ENCODE measurements at regions not wholly inside any gene's neighbourhood (a gene's known extent, or its start where the extent isn't known, plus 50 kb on each side); places are given as distances from the start of the nearest gene placed in this dataset.

DNA sequence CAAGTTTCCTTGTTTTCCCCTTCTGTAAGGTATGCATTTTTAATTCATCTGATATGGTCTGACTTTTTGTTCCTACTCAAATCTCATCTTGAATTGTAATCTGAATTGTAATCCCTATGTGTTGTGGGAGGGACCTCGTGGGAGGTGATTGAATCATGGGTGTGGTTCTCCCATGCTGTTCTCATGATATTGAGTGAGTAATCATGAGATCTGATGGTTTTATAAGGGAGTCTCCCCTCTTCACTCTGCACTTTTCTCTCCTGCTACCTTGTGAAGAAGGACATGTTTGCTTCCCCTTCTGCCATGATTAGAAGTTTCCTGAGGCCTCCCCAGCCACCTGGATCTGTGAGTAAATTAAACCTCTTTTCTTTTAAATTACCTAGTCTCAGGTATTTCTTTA lies 476.1 kb downstream of the LPIN1 start:
- no peak for DNase-seq

DNA sequence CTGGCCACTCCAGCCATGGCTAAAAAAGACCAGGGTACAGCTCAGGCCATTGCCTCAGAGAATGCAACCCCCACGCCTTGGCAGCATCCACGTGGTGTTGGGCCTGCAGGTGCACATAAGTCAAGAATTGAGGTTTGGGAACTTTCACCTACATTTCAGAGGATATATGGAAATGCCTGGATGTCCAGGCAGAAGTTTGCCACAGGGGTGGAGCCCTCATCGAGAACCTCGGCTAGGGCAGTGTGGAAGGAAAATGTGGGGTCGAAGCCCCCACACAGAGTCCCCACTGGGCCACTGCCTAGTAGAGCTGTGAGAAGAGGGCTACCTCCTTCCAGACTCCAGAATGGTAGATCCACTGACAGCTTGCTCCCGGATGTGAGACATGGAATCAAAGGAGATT lies 477.3 kb downstream of the LPIN1 start:
- DNase-seq, result no peak

DNA sequence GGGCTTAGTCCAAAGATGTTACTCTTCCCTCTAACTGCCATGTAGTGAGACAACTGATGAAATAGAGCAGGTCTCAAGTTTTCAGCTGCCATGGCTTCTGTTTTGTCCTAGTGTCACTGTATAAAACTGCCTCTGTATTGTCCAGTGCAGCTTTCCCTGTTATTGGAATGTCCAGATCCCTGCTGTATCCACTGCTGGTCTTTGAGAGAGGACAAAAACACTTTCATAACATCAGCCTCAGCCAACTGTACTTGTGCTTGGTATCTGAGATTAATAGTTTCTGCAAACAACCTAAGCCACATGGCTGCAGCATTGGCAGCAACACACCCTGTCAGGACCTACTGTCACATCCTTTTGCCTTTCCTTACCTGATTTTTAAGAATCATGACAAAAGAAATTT lies 480.2 kb downstream of the LPIN1 start:
- DNase-seq, result no peak

DNA sequence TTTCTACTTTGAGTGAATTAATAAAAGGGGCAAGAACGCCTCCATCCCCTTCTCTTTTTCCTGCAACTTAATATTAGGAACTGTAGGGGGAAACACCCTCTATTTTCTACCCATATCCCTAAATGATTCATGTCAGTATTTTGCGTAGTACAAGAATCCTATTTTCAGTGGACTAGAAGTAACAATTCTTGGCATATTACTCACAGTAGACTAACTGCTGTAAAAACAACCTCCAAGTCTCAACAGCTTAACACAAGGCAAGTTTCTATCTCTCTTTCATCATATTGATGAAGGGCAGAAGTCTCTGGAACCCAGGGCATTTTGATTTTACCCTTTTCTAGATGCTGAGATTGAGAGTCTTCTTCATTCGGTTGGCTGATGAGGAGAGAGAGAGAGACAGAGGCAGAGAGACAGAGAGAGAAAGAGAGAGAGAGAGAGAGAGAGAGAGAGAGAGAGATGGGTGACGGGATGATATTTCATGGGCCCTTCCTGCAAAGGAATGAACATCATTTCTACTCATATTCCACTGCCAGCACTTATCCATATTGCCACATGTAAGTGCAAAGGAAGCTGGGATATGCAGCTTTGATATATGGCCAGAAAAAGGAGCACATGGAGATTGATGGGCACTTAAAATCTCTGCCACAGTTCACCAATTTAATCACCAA lies 481.6 kb downstream of the LPIN1 start:
- DNase-seq, result no peak

DNA sequence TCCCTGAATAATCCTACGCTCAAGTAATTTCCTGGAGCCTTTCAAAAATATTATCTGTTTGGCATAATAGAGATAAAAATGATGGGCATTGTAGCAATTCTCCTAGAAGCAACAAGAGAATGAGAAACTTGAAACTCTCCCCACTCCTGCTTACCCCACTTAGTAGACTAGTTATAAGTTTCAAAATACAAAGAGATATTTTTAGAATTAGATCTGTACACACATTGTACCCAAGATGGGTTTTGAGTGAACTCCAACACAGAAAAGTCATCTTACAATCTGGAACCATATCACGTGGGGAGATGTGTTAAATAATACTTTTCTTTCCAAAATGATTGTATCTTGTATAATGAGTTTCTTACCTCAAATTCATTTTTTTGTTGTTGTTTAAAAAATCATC lies 484.9 kb downstream of the LPIN1 start:
- no peak for DNase-seq

DNA sequence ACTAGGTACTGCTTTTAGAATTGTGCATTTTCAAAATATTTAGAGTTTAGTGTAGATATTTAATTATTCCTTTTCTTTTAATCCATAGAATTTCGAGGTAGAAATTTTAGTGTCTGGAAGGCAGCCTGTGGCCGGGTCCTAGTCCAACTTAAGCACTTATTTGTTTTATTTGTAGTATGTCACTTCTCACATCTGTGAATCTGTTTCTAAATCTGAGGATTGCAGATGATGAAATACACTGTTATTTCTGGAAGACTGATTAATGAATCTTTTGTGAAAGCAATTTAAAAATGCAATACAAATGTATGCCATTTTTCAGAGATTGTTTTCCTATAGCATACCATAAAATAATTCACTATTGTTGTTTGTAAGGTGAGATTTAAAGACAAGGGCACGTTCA lies 483.9 kb upstream of the TRIB2 start:
- no peak for DNase-seq

DNA sequence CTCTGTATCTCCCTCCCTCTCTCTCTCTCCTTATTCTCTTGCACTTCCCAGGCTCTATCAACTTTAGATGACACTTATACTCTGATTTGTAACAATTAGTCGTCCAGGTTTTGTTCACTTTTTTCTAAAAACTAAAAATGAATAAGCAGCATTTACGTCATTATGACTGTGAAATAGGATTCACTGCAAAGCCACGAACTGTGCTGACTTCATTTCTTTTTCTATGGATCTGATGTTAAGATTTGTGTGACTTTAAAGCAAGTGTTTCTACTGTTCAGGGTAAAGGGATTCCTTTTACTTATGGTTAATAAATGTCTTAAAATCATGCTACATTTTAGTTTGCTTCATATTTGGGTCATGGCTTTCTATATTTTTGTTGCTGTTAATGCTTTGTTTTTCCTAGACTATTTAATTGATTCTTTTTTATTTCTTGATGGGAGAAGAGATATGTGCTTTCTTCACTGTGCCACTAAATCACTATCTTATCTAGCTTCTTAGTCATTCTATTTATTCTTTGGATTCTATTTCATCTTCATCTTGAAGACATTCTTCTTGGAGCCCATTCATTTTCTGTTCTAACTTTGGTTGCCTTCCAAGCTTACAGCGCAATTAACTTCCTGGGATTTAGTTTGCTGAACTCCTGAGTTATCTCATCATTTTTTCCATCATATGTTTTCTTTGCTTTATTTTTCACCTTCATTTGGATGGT lies 480.4 kb upstream of the TRIB2 start:
- no peak for DNase-seq

DNA sequence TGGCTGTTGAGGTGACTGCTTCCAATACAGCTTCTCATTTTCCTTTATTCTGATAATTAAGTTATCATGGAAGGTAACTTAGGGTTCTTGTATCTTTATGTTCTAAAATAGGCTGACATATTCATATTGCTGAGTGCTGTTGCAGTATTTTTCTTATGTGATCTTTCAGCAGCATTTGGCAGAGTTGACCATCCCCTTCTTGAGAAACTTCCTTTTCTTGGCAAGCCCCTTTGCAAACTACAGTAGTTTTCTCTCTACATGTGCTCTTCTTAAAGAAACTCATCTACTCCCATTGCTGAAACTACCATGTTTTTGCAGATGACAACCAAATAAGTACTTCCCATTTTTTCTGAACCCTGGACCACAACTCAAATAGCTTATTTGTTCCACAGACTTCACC lies 476.5 kb upstream of the TRIB2 start:
- DNase-seq, result no peak

DNA sequence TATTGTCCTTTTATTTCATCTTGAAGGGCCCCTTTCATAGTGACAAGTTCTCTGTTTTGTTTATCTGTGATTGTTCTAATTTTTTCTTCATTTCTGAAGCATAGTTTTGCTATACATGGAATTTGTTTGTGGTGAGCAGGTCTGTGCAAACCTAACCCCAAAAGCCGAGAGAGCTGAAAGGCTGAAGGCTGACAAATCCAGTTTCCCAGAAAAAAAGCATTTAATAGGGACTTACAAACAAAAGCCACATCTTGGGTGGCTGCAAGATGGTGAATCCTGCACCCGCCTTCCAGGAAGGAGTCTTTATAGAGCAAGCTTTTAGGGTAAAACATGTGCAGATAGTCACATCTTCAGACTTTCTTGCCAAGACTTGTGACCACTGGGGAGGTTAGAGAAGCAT lies 473.4 kb upstream of the TRIB2 start:
- DNase-seq, result no peak

DNA sequence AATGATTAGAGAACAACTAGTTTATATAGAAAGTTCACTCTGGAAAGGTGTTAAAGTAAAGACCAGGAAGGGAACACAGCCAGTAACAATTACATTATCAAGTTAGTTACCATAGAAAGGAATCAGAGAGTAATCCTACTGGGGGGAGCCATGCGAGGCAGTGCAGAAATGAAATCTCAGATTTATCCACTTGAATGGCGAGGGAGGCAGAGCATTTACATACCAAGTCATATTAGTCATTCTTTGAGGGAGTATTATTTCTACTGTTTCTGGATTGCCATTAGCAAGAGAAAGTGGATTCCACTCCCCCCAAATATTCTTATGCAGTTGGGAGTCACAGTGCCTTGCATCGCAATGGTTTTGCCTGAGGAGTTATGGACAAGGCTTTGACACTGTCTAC lies 472.7 kb upstream of the TRIB2 start:
- DNase-seq, result no peak

DNA sequence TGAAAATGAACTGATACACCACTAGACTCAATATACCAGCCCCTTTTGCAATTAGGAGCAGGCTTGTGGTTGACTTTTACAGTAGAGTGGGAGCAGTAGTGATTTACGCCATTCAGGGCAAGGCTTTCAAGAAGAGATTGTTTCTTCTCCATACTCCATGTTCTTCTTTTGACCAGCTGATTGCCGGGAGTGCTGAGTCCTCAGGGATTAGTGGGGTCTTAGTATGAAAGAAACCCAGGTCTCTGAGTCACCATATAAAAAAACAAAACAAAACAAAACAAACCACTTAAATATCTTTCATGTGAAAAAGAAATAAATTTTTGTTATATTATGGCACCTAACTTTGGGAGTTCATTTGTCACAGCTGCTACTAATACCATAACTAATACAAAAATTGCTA lies 465.6 kb upstream of the TRIB2 start:
- DNase-seq, result no peak

DNA sequence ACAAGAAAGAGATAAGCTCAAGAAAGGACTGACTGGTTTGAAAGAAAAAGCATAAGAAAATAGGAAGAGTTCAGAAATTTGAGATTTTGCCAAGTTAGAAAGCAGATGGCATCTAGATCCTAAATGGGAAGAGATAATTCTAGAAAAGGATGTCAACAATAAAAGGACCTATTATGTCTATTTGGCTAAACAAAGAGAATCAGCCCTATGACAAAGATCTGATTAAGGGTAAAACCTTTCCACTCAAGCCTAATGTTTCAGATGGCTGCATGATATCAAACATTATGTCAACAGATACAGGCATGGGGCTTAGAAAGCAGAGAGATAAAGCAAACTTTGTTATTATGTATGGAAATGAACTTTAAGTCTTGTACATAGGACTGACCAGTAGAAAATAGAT lies 465.0 kb upstream of the TRIB2 start:
- no peak for DNase-seq

DNA sequence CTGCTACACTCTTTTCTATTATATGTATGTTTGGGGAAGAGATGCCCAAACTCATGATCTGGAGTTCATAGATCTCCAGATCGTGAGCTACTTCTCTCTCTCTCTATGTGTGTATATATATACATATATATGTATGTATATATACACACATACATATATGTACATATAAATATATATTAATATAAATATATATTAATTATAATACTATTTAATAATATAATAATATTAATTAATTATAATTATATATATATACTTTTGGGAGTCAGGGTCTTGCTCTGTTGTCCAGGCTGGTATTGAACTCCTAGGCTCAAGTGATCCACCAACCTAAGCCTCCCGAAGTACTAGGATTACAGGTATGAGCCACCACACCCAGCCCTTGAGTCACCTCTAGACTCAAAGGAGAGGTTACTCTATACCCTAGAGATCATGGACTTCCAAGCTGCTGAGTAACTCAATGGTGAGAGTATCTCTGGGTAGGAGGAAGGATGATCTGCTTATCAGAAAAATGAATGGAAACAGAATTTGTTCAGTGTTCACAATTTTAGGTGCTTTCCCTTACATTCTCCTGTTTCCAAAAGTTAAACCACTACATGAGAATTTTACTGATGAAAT lies 463.5 kb upstream of the TRIB2 start:
- no peak for DNase-seq

DNA sequence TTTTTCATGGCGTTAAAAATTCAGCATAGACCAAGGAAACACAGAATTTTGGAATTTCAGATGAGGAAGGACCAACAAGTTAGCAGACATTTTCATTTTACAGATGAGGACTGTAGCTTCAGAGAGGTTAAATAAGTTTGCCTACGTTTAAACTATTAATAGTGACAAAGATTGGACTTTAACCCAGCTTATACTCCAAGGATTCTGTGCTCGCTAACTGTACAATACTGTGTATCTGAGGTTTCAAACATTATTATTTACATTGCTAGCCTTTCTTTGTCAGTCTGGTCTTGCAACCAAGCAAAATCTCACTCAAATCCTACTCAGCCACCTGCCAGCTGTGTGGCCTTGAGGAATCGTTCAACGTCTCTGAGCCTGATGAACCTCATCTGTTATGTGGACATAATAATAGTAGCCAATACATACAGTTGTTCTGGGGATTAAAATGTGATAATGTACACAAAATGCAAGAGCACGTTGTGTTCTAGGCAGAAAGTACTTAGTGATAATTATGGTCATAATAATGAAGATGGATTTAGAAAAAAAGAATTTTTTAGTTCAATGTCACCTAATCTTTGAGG lies 462.4 kb upstream of the TRIB2 start:
- DNase-seq, result no peak

DNA sequence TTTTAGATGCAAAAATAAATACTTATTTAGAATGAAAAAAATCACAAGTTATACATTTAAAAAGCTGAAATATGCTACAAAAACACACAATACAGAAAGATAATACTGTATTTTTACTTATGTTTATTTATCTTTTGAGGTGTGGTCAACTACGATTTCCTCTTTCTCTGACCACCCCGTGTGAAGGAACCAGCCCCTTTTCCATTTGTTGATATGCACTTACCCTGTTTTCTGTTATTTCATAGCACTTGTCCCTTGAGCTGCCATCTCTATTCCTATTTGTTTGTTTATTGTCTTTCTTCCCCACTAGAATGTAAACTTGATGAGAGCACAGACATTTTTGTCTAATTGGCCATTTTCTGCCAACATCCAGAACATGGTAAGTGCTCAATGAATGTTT lies 460.5 kb upstream of the TRIB2 start:
- DNase-seq, result no peak

DNA sequence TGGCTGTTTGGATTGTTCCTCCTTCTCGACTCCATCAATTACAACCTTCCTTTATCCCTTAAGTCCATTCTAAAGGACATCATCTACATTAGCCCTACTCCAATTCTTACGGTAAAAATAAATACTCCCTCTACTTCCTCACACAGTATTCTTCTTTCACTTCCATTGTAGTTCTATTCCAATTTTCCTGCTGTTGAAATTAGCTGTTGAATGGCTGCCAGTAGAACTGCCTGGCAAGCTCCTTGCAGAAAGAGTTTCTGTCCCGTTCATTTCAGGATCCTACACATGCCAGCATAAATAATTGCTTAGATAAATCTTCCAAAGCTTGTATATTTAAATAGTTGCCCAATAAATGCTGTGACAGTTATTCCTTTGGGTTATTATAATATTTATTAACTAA lies 459.3 kb upstream of the TRIB2 start:
- no peak for DNase-seq

DNA sequence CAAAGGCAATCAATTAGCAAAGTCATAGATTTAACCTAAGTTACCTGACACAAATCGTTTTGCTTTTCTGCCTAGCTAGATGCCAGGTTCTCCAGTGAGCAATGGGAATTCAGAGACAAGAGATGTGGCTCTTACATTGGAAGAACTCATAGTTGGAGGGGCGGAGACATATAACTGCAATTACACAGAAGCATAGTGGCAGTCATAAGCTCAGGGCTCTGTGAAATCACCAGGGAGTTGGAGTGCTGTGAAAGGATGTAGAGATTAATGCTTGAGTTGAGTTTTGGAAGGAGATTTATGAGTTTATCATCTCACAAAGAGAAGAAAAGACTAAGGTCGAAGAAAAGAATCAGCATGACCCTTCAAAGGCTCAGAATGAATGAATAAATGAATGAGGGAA lies 457.2 kb upstream of the TRIB2 start:
- no peak for DNase-seq

DNA sequence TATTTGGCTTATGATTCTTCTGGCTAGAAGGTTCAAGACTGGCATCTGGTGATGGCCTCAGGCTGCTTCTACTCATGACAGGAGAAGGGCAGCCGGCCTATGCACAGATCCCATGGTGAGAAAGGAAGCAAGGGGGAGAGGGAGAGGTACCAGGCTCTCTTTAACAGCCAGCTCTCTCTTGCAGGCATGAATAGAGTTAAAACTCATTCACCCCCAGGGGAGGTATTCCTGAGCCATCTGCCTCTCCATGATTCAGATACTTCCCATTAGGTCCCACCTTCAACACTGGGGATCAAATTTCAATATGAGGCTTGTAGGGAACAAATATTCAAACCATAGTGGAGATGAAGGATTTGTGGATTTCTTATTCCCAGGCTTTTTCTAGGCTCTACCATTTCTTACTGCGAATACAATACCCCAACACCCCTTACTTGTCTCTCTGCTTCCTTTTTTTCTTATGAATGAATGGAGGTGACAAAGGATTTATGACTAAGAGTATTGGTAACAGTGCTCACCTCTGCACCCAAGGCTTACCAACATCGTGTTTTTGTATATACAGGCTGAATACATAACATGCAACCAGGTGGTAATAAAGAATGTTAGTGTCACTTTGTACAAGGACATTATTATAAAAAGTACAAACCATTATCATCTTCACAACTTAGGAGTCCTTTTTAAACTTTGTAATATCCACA lies 454.6 kb upstream of the TRIB2 start:
- no peak for DNase-seq

DNA sequence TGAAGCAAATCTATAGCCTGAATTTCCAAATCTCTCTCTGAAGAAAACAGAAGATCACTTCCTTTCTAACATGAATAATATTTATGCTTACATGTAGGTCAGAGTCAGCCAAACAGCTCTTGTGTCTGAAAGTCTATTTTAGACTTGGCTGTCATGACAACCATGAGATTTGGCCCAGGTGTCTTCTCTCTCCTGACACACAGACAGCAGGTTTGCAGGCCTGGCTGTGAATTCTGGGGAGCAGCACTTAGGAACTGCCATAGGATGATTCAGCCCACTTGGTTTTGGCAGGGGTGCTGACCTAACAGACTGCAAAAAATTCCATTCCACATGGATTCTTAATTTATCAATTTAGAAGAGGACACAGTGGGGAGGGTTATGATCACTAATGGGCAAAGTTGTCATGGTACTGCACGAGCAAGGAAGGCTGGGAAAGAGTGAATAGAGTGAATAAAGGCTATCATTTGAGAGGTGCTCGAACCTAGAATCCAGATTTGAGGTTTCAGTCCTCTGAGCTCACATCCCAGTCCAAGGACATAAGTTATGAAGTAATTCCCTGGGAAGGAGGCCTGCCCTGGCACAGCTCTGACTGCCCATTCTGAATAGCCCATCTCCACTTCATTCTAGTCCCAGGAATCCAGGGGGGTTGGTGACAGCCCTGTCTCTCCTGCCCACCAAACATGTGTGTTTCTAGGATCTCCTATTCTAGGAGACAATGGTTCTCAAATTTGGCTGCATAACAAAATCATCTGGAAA lies 453.9 kb upstream of the TRIB2 start:
- no peak for DNase-seq

DNA sequence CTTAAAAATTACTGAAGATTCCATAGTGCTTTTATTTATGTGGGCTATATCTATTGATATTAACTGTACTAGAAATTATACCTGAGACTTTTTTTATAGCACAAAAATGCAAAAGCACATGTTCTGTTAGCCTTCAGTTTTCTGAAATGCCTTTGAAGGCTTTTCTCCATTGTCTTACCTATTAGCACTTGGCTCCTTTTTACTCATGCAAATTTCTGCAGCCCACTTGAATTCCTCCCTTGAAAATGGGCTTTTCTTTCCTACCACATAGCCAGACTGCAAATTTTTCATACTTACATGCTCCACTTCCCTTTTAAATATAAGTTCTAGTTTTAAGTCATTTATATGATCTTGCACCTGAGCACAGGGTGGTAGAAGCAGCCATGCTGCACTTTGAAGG lies 453.0 kb upstream of the TRIB2 start:
- no peak for DNase-seq

DNA sequence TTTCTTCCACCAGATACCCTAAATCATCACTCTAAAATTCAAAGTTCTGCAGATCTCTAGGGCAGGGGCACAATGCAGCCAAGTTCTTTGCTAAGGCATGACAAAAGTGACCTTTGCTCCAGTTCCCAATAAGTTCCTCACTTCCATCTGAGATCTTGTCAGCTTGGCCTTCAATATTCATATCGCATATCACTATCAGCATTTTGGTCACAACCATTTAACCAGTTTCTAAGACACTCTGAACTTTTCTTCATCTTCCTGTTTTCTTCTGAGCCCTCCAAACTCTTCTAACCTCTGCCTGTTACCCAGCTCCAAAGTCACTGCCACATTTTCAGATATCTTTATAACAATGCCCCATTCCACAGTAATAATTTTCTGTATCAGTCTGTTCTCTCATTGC lies 452.6 kb upstream of the TRIB2 start:
- no peak for DNase-seq

DNA sequence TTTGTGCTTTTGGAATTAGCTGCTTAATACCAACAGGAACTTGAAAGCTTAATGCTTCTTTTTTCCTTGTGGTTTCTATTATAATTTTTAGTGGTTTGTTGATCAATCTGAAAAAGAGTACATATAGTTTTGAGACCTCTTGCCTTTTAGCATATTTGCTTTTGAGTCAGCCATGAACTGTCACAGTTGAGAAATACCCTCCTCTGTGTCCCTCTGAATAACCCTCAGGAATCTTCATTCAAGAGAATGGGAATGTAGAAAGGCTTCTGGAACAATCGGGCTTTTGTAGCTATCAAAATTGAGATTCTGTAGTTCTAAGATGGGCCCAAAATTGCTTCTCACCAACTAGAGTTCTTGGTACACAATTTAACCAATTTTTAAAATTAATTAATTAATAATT lies 451.1 kb upstream of the TRIB2 start:
- no peak for DNase-seq

DNA sequence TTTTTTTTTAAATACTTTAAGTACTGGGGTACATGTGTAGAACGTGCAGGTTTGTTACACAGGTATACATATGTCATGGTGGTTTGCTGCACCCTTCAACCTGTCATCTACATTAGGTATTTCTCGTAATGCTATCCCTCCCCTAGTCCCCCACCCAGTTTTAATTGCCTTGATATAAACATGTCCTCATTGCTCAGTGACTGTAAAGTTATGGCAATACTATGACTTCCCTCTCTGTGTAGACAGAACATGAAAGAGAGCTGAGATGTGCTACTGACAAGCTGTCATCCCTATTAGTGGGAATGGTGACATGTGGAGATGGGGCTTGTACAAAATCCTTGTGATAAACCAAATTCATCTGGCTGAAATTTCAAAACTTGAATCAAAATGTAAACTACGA lies 449.7 kb upstream of the TRIB2 start:
- DNase-seq, result no peak
